GM19351 (cell line): ENCODE measurements at regions not wholly inside any gene's neighbourhood (a gene's known extent, or its start where the extent isn't known, plus 50 kb on each side); places are given as distances from the start of the nearest gene placed in this dataset.

Source experiments
- ATAC-seq: cut with Tn5 transposase; IDR thresholded peaks from one replicate; pipeline ENCODE4 v1.9.1; 2021; ENCODE audit warnings: mild to moderate bottlenecking, moderate library complexity; ENCODE audit not compliant: unreplicated experiment

DNA sequence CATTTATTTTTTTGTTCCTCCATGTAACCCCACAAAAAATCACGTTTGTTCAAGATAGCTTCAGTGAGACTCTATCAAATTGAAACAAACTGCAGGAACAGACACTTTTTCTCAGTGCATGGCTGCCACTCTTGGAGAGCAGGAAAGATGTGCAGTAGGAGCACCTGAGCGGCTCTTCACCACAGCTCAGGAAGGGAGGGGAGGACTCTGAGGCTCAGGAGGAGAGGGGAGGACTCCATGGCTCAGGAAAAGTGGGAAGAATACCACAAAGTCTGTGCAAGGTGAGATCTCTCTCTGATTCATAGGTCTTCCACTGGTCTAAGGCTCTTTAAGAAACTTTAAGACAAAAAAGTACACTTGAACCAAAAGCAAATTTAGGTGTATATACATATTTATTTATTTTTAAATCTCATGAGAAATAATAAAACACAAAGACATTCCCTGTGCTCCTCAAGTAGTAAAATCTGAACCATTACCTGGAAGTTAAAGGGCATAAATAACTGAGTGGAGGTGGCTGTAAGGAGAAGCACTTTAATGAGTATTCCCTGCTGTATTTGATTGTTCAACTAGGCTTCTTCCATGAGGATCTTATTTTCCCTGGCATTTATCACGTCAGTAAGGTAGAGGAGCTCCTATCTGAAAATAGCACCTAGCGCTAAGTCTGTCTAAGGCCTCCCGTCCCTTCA is 69.2 kb upstream of the CCN6 start:
- ATAC-seq, result no peak

DNA sequence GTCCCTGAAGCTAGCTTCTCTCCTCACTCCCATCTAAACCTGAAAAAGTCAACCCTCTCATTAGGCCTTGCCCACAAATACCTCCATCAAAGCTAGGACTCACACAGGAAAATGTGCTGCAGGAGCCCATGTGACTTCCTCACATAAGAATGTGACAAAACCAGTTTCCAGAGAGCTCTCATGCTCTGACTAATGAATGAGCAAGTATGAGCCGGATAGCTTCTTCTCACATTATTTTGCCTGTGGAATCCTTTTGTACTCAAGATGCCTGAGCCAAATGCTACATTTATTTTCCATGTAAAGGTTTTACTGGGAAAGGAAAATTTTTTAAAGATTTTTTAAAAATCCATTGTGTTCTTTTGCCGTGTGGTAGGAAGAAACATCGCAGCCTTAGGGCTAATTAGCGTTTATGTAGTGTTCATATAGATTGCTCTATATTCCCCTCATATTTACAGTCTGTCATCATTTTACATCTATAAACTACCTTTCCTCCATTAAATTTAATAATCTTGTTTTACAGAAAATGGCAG is 68.6 kb upstream of the CCN6 start:
- no peak for ATAC-seq

DNA sequence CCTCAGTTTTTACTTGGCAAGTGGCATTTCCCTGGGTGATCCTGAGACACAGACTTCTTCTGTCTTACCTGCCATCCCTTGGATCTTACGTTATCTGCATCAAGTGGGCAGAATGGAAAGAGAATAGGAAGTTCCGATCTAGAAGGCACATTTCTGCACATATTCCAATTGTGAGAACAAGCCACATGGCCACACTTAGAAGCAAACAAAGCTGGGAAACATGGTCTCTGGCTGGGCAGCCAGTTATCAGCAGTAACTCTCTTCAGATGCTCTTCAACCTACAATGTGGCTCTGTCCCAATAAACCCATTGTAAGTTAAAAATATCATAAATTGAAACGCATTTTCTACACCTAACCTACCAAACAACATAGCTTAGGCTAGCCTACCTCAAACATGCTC is 67.3 kb upstream of the CCN6 start:
- ATAC-seq, result no peak

DNA sequence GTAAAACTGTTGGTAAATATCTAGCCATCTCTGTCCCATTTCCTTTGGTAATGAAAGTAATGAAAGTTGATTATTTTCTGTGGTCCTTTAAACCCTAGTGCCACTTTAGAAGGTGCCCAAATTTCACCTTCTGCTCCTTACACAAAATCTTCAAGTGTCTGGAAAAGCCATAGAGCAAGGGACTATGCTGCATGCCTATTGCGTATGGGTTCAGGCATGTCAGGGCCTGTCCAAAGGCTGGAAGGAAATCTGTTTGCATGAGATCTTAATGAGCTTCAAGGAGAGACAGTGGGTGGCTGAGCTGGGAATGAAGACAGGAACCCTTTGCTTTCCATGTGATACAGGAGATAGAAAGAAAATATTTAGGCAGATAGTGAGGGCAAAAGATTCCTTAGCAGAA is 66.6 kb upstream of the CCN6 start:
- ATAC-seq, result no peak

DNA sequence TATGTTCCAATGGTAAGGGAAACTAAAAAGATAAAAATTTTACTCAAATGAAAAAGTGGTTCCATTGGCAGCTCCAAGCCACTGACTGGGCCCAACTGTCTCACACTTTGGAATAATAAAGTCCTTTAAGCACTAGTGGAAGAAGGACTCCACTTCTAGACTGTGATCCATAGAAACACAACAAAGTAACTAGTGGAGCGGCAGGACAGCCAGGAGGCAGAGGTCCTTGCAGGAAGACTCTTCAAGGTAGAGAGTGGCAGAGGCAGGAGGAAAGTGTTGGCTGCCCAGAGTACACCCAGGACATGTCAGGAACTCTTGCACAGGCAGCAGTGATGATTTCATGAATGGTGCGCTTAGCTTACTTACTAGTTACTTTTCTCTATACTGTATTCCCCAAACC is 65.0 kb upstream of the CCN6 start:
- no peak for ATAC-seq

DNA sequence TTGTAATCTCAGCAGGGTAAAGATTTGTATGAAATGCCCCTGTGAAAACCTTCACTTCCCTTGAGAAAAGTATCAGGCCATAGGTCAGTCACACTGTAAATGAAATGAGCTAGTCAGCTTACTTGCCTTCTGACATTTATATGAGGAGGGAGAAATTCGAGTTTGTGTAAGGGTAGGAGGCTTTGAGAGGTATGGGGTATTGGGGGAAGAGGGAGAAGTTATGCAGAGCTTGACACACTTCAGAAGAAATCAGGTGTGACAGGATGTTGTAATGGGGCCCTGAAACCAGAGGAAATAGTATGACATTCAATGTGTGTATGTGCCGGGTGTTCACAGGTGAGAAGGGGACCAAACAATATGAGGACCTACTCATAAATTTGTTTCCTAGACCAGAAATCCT is 64.2 kb upstream of the CCN6 start:
- ATAC-seq, result peak; percentile 74

DNA sequence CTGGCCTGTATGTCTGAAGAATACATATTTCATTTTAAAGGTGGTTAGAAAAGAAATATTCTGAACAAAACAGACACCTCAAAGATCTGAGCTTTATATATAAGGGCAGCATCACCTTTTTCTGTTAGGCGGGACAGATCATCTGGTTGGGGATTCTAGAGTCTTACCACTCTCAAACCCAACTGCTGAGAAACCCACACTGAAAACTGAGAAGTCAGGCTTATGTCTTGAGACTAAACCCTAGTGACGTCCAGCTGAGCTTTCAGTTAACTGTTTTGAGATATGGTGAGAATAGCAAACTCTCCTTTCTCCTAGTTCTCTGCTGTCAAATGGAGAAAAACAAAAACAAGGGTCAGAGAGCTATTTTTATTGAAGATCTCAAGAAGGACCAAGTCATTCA is 63.7 kb upstream of the CCN6 start:
- ATAC-seq, result peak; percentile 66

DNA sequence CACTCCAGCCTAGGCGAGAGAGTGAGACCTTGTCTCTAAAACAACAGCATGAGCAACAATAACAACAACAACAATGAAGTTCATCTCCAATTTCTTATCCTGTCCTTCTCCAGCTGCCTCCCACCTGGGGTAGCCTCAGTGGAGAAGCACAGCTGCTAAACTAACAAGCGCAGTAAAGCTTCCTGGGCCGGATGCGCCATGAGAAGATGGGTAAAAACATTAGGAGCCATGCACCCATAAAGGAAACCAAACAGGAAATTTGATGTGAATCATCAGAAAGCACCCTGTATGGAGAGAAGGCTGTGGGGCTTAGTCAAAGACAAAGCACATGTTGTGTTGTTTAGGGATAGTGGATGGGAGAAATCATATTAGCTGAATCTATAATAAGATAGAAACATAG is 61.1 kb upstream of the CCN6 start:
- ATAC-seq, result peak; percentile 34

DNA sequence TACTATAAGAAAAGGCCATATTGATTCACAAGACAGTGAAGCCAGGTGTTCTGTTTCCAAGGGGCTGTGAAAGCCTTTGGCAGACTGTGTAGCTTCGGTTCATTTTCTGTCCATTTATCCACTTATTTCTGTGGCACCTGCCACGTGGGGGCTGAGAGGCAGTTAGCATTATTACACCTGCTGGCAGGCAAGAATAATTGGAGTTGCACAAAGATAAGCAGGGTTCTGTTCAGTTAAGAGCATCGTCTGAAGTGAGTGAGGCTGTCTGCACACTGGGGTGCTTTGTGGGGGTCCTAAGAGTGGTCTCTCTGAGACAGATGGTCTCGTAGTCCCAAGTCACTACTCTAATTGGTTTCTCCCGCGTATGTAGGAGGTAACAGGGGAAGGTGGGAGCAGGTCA is 60.6 kb upstream of the CCN6 start:
- ATAC-seq, result no peak

DNA sequence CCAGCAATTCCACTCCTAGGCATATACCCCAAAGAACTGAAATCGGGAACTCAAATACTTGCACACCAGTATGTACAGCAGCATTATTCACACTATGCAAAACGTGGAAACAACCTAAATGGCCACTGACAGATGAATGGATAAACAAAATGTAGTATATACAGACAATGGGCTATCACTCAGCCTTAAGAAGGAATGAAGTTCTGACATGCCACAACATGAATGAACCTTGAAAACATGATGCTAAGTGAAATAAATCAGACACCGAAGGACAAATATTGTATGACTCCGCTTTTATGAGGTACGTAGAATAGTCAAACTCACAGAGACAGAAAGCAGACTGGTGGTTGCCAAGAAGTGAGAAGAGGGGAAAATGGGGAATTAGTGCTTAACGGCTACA is 59.1 kb upstream of the CCN6 start:
- ATAC-seq, result no peak

DNA sequence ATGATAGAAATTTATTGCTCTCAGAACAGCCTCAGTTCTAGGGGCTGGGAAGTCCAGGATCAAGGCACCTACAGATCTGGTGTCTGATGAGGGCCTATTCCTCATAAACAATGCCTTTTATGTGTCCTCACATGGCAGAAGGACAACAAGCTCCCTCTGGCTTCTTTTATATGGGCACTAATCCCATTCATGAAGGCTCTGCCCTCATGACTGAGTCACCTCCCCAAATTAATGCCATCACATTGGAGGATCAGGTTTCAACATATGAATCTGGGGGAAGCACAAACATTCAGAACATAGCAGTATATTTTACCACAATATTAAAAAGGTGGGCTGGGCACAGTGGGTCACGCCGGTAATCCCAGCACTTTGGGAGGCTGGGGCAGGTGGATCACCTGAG is 58.5 kb upstream of the CCN6 start:
- no peak for ATAC-seq

DNA sequence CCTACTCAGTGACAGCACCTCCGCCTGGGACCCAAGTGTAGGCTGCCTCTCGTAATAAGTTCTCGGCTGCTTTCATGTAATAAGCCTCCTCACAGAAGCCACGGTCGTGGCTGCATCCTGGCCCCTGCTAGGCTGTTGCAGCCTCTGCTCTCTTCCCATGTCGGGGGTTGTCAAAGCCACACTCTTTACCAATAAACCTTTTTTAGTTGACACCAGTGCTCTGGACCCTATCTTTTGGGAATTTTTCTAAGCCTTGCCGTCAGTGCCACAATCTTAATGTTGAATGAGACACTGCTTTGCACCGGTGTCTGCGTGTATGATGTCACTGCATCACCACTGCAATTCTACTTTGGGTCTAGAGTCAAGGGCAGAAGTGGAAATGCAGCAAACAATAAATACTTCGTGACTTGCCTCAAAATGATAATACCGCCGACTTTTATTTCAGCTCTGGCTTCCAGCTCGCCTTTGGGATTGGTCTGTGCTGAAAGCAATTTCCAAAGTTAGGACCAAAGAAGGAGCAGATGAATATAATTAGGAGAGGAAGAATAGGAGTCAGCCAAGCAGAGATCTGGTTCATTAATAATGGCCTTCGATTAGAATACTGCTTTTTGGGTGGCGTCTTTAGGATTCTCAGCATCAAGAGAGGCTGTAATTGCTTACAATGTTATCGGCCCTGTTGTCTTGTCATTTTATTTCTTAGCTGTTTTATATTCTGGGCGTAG is 57.6 kb upstream of the CCN6 start:
- no peak for ATAC-seq

DNA sequence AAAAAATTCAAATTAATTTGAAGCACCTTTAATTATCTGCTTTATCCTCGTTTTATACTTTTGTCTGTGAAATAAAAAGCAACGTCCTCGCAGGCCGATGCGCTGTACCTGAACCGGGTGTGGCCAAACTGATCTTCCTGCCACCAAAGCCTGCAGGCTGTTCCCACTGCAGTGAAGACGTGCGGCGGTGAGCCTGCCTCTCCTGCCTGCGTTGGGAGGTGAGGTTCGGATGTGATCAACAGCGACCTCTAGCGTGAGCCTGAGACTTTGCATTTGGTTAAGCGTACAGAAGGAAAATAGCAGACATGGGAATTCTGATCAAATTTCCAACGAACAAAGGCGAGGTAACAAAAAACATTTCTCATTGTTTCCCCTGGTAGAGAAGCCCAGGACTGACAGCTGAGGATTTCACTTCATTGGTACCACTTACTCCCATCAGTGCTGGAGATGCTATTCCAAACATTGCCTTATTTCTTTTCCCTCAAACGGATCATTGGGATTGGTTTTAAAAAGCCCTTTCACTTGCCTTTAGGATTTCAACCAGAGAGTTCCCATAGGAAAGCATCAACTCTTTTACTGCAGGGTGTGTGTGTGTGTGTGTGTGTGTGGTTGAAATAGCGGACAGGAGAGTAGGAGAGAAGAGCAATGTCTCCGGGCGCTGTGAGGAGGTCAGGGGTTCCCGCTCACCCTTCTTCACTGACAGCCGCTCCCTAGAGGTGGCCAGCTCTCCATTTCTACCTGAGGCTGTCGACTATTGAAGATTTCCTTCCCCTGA is 56.6 kb upstream of the CCN6 start:
- ATAC-seq, result peak; percentile 65

DNA sequence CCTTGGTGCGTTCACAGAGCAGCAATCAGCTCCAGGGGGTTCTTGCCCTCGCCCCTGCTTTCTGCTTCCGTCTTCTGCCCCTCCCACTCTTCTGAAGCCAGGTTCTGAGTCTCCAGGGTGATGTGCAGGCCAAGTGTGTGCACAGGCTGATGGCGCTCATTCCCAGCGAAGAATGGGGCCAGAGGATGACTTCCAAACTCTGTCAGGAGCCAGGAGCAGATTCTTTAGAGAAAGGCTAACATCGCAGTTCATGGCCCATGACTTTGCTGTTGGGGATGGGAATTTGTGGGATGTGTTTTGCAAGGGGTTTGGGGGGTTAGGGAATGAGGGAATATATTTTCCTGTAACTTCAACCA is 56.1 kb upstream of the CCN6 start:
- ATAC-seq, result no peak

DNA sequence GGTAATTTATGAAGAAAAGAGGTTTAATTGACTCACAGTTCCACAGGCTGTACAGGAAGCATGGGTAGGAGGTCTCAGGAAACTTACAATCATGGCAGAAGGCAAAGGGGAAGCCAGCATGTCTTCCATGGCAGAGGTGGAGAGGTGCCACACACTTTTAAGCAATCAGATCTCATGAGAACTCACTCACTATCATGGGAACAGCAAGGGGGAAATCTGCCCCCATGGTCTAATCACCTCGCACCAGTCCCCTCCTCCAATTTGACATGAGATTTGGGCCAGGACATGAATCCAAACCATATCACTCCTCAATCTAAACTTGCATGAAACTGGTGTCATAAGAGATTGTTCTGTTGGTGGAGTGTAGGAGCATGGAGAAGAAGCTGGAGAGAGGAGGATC is 51.6 kb upstream of the CCN6 start:
- no peak for ATAC-seq
